ENCODE measurements at regions not wholly inside any gene's neighbourhood (a gene's known extent, or its start where the extent isn't known, plus 50 kb on each side); places are given as distances from the start of the nearest gene placed in this dataset.
A peak's percentile ranks its signal among the peaks of the same experiment; 100 is the strongest.
"Not testable (repeated sequence)": the region's sequence is repeated elsewhere in the genome, so short reads cannot be mapped to it uniquely, and the experiment has no call there.

- Histone ChIP-seq H3K27me3 (no peaks in the 10 kb centered on the region), H3K27ac (no peak overlapping the region), H3K4me3 (no peak overlapping the region), H3K4me1 (peaks cover 0 to 9% (median 0%) of the 10 kb centered on the region in 4 donors), H3K36me3 (no peaks in the 10 kb centered on the region), H3K9me3 (peaks cover 3 to 14% of the 10 kb centered on the region in 2 donors)
- 92 to 93% methylated on average over 4 to 21 of the region's 21 CpGs for WGBS, 2 donors (ENCODE audit: low coverage in 1 of 2)
- in situ Hi-C loops (cut with MboI; ENCODE audit: low pct_ligation_motif_present in 1 of 4, low pct_unique_long_range_greater_than_20kb in 1 of 4, low sequenced_read_pairs in 3 of 4) (no loop called here), intact Hi-C loops (cut with DNase I; ENCODE audit: low total_unique reads) (no loop called here)
- TF ChIP-seq POLR2A (IDR thresholded peaks at IDR 0.05) = no peak
- TF ChIP-seq CTCF (IDR thresholded peaks at IDR 0.05) = no peak
- no peak for TF ChIP-seq EP300 (IDR thresholded peaks at IDR 0.05; ENCODE audit: low read depth)
- TF ChIP-seq POLR2AphosphoS5 (IDR thresholded peaks at IDR 0.05) = no peak
- DNase-seq = no peak
These were observed 157.5 kb upstream of the FRG2C start for GRCh38 chr3:75506603-75507002.

DNA sequence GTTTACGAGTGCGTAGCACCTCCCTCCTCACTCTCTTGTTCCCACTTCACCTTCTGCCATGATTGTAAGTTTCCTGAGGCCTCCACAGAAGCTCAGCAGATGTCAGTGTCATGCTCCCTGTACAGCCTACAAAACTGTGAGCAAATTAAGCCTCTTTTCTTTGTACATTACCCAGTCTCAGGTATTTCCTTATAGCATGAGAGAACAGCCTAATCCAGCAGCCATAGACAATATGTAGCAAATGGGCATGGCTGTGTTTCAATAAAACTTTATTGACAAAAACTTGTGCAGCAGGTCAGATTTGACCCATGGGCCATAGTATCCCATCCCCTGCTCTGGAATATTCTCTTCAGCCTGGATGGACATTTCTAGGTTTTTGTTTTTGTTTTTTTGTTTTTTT is 156.2 kb upstream of the FRG2C start:
- peaks cover 10 to 15% of the 10 kb centered on the region in 2 donors for H3K9me3 ChIP-seq
- intact Hi-C loops (cut with DNase I; ENCODE audit: low total_unique reads); DNase-seq; in situ Hi-C loops (cut with MboI; ENCODE audit: low pct_ligation_motif_present in 1 of 4, low pct_unique_long_range_greater_than_20kb in 1 of 4, low sequenced_read_pairs in 3 of 4); H3K4me1 ChIP-seq; H3K4me3 ChIP-seq; H3K36me3 ChIP-seq; H3K27me3 ChIP-seq; H3K27ac ChIP-seq: not testable (repeated sequence)
- WGBS, 2 donors (ENCODE audit: low coverage in 1 of 2) = 89% methylated on average over 2 of the region's 2 CpGs; no CpG with 5 or more reads in 1 of the 2 donors

DNA sequence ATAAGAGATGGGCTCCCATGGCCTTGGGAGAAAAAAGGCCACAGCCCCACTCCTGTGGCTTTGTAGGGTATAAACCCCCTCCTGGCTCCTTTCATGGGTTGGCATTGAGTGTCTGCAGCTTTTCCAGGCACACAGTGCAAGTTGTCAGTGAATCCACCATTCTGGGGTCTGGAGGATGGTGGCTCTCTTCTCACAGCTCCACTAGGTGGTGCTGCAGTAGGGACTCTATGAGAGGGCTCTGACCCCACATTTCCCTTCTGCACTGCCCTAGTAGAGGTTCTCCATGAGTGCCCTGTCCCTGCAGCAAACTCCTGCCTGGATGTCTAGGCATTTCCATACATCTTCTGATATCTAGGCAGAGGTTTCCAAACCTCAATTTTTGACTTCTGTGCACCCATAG is 136.5 kb upstream of the FRG2C start:
- peaks cover 0 to 50% of the 10 kb centered on the region in 2 donors for H3K9me3 ChIP-seq
- DNase-seq; H3K4me1 ChIP-seq; H3K27me3 ChIP-seq; intact Hi-C loops (cut with DNase I; ENCODE audit: low total_unique reads); H3K4me3 ChIP-seq; in situ Hi-C loops (cut with MboI; ENCODE audit: low pct_ligation_motif_present in 1 of 4, low pct_unique_long_range_greater_than_20kb in 1 of 4, low sequenced_read_pairs in 3 of 4); H3K27ac ChIP-seq; H3K36me3 ChIP-seq: not testable (repeated sequence)

- H3K36me3 ChIP-seq; H3K4me1 ChIP-seq; H3K4me3 ChIP-seq; H3K27me3 ChIP-seq; DNase-seq; in situ Hi-C loops (cut with MboI; ENCODE audit: low pct_ligation_motif_present in 1 of 4, low pct_unique_long_range_greater_than_20kb in 1 of 4, low sequenced_read_pairs in 3 of 4); H3K27ac ChIP-seq; intact Hi-C loops (cut with DNase I; ENCODE audit: low total_unique reads): not testable (repeated sequence)
- peak in 2 of 5 experiments; percentile 69 to 70 for TF ChIP-seq CTCF (IDR thresholded peaks at IDR 0.05)
- peaks cover 0 to 28% of the 10 kb centered on the region in 2 donors for H3K9me3 ChIP-seq
- 50% methylated on average over 11 of the region's 11 CpGs; no CpG with 5 or more reads in 1 of the 2 donors for WGBS, 2 donors (ENCODE audit: low coverage in 1 of 2)
These were observed 112.0 kb upstream of the FRG2C start for GRCh38 chr3:75552095-75552494.

GRCh38 chr3:75564427-75564826 is 99.7 kb upstream of the FRG2C start:
- H3K4me3 ChIP-seq; DNase-seq; H3K36me3 ChIP-seq; intact Hi-C loops (cut with DNase I; ENCODE audit: low total_unique reads); H3K27me3 ChIP-seq; H3K9me3 ChIP-seq; in situ Hi-C loops (cut with MboI; ENCODE audit: low pct_ligation_motif_present in 1 of 4, low pct_unique_long_range_greater_than_20kb in 1 of 4, low sequenced_read_pairs in 3 of 4); H3K27ac ChIP-seq; H3K4me1 ChIP-seq: not testable (repeated sequence)
- 73 to 82% methylated on average over 2 to 3 of the region's 3 CpGs for WGBS, 2 donors (ENCODE audit: low coverage in 1 of 2)

- in situ Hi-C loops (cut with MboI; ENCODE audit: low pct_ligation_motif_present in 1 of 4, low pct_unique_long_range_greater_than_20kb in 1 of 4, low sequenced_read_pairs in 3 of 4); H3K4me3 ChIP-seq; H3K27ac ChIP-seq; H3K9me3 ChIP-seq; H3K36me3 ChIP-seq; H3K27me3 ChIP-seq; H3K4me1 ChIP-seq; intact Hi-C loops (cut with DNase I; ENCODE audit: low total_unique reads); DNase-seq: not testable (repeated sequence)
- WGBS, 2 donors (ENCODE audit: low coverage in 1 of 2) = 80% methylated on average over 7 of the region's 7 CpGs; no CpG with 5 or more reads in 1 of the 2 donors
These were observed 91.8 kb upstream of the FRG2C start for GRCh38 chr3:75572303-75572702.

GRCh38 chr3:75579091-75579490 is 85.0 kb upstream of the FRG2C start:
- H3K4me3 ChIP-seq; H3K27ac ChIP-seq; H3K4me1 ChIP-seq; H3K36me3 ChIP-seq; H3K9me3 ChIP-seq; intact Hi-C loops (cut with DNase I; ENCODE audit: low total_unique reads); DNase-seq: not testable (repeated sequence)
- H3K27me3 ChIP-seq = peaks cover 31% of the 10 kb centered on the region
- in situ Hi-C loops (cut with MboI; ENCODE audit: low pct_ligation_motif_present in 1 of 4, low pct_unique_long_range_greater_than_20kb in 1 of 4, low sequenced_read_pairs in 3 of 4) = loop anchor here in 1 of 4 donors (25.0 kb wide), 1 partner anchor 292 kb away; no protein-coding TSS in a partner anchor
- WGBS, 2 donors (ENCODE audit: low coverage in 1 of 2) = 63% methylated on average over 10 of the region's 10 CpGs; no CpG with 5 or more reads in 1 of the 2 donors

DNA sequence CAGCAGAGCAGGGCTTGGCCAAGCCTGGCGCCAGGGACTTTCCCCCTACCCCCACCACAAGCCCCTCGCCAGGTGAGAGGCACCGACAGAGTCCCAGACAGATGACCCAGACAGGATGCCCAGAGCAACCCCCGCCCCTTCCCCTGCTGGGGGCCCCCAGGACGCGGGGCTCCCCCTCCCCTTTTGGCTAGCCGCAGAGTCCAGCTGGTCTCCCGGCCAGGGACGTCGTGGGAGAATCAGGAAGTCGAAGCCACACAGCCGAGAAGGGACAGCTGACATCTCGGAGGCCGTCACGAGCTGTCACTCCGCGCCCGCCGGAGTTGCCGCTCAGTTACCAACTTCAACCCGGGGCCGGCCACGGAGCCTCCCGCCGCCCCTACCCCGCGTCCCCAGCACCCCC is 84.6 kb upstream of the FRG2C start:
- intact Hi-C loops (cut with DNase I; ENCODE audit: low total_unique reads); H3K4me1 ChIP-seq; H3K9me3 ChIP-seq; H3K36me3 ChIP-seq; H3K27ac ChIP-seq; DNase-seq: not testable (repeated sequence)
- H3K4me3 ChIP-seq = peak overlapping the region; percentile 34 to 55 (median 44)
- in situ Hi-C loops (cut with MboI; ENCODE audit: low pct_ligation_motif_present in 1 of 4, low pct_unique_long_range_greater_than_20kb in 1 of 4, low sequenced_read_pairs in 3 of 4) = loop anchor here in 1 of 4 donors (25.0 kb wide), 1 partner anchor 292 kb away; no protein-coding TSS in a partner anchor
- peaks cover 31% of the 10 kb centered on the region for H3K27me3 ChIP-seq
- 13% methylated on average over 5 of the region's 27 CpGs; no CpG with 5 or more reads in 1 of the 2 donors for WGBS, 2 donors (ENCODE audit: low coverage in 1 of 2)
